AG04449 (cell line): ENCODE measurements at regions not wholly inside any gene's neighbourhood (a gene's known extent, or its start where the extent isn't known, plus 50 kb on each side); places are given as distances from the start of the nearest gene placed in this dataset.

Source experiments
- CTCF ChIA-PET: fragments of 350-600 bp; formaldehyde crosslinking; extraction: SDS; loops from one replicate; lab custom pipeline; 2021; ENCODE audit warnings: antibody characterized with exemption; lab: Yijun Ruan, JAX
- POLR2A ChIA-PET: fragments of 400-600, 350-600 bp; formaldehyde crosslinking; extraction: SDS; loops from one replicate; lab custom pipeline; 2020; ENCODE audit warnings: antibody characterized with exemption, inconsistent platforms; lab: Yijun Ruan, JAX
- DNase-seq: peaks from one replicate; pipeline ENCODE4 v3.0.0-alpha.2; 2010; ENCODE audit warnings: low read depth, low spot score
- H3K4me3 ChIP-seq: 2 replicates; pipeline ENCODE4 v1.5.1; 2011; ENCODE audit warnings: low read depth, mild to moderate bottlenecking, control low read depth, low read length
- CTCF ChIP-seq: IDR thresholded peaks from one replicate; pipeline ENCODE4 v1.5.1; 2011; ENCODE audit warnings: mild to moderate bottlenecking, moderate library complexity, low read length, control low read depth, inconsistent platforms; ENCODE audit not compliant: insufficient read depth; ENCODE audit errors: missing control alignments

GRCh38 chr3:124172816-124173215, 180.9 kb upstream of the ROPN1 start:
- H3K4me3 ChIP-seq: no peak overlapping the region
- POLR2A ChIA-PET: no interaction called here
- DNase-seq: no peak
- CTCF ChIA-PET: no interaction called here
- TF ChIP-seq CTCF: no peak

- CTCF ChIA-PET: interaction anchor here (1.1 to 1.2 kb wide), 3 partner anchors 10 to 141 kb away, joined by 3 read pairs; partner anchors contain the start of gene KALRN
- no peak for DNase-seq
- POLR2A ChIA-PET: no interaction called here
- TF ChIP-seq CTCF: no peak
- H3K4me3 ChIP-seq: no peak overlapping the region
Observed at GRCh38 chr3:124174476-124174875, 182.6 kb upstream of the ROPN1 start.

- DNase-seq: no peak
- ChIA-PET POLR2A (no interaction called here), CTCF (interaction anchor here (1.1 kb wide), 1 partner anchor 10 kb away, joined by 3 read pairs; no protein-coding TSS in a partner anchor)
- no peak for TF ChIP-seq CTCF
- no peak overlapping the region for H3K4me3 ChIP-seq
Observed at GRCh38 chr3:124174910-124175874, 183.3 kb upstream of the ROPN1 start.

- no peak for TF ChIP-seq CTCF
- H3K4me3 ChIP-seq: no peak overlapping the region
- CTCF ChIA-PET: no interaction called here
- no peak for DNase-seq
- POLR2A ChIA-PET: no interaction called here
Observed at GRCh38 chr3:124177071-124177470, 185.1 kb upstream of the ROPN1 start.

GRCh38 chr3:124178531-124178930, 186.6 kb upstream of the ROPN1 start:
- H3K4me3 ChIP-seq: no peak overlapping the region
- DNase-seq: no peak
- CTCF ChIA-PET: interaction anchor here (1.3 to 1.7 kb wide), 2 partner anchors 10 to 145 kb away, joined by 4 to 5 read pairs; partner anchors contain the start of gene KALRN
- TF ChIP-seq CTCF: no peak
- POLR2A ChIA-PET: no interaction called here

- H3K4me3 ChIP-seq: no peak overlapping the region
- ChIA-PET POLR2A (no interaction called here), CTCF (interaction anchor here (0.7 kb wide), 1 partner anchor 359 kb away, joined by 3 read pairs; no protein-coding TSS in a partner anchor)
- no peak for TF ChIP-seq CTCF
- DNase-seq: no peak
Observed at GRCh38 chr3:124200407-124200806, 208.5 kb upstream of the ROPN1 start.
